OCI-LY3 (cell line): ENCODE measurements at regions not wholly inside any gene's neighbourhood (a gene's known extent, or its start where the extent isn't known, plus 50 kb on each side); places are given as distances from the start of the nearest gene placed in this dataset.

Experiments used
- H2AFZ ChIP-seq: fragments of 200-600, 300-600 bp; shearing (Covaris generic); 2 replicates; pipeline ENCODE4 v1.6.0; 2014; ENCODE audit warnings: antibody characterized with exemption, low read depth, low read length
- H3K27ac ChIP-seq: fragments of 200-600, 300-600 bp; sonication (generic); 2 replicates; pipeline ENCODE4 v1.5.1; 2014; ENCODE audit warnings: mild to moderate bottlenecking, low read length, moderate library complexity, mixed read lengths
- H3K27me3 ChIP-seq: fragments of 200-600, 300-600 bp; sonication (generic); 2 replicates; pipeline ENCODE4 v1.6.1; 2014; ENCODE audit warnings: low read depth, low read length, mixed read lengths
- H3K36me3 ChIP-seq: fragments of 200-600, 300-600 bp; sonication (generic); replicated peaks from 2 replicates; pipeline ENCODE3; 2014; ENCODE audit warnings: low read depth, low read length, mixed read lengths
- H3K4me1 ChIP-seq: fragments of 300-600, 200-600 bp; sonication (generic); 2 replicates; pipeline ENCODE4 v1.6.1; 2014; ENCODE audit warnings: low read length, mixed read lengths
- H3K4me2 ChIP-seq: fragments of 200-600, 300-600 bp; sonication (generic); 2 replicates; pipeline ENCODE4 v1.6.1; 2014; ENCODE audit warnings: low read length, mixed read lengths
- H3K4me3 ChIP-seq: fragments of 300-600, 200-600 bp; sonication (generic); 2 replicates; pipeline ENCODE4 v1.5.1; 2014; ENCODE audit warnings: antibody characterized with exemption, mild to moderate bottlenecking, low read length, moderate library complexity
- H3K79me2 ChIP-seq: fragments of 300-600, 200-600 bp; shearing (Covaris generic); 2 replicates; pipeline ENCODE4 v1.6.1; 2014; ENCODE audit warnings: mild to moderate bottlenecking, low read length, mixed read lengths
- H3K9ac ChIP-seq: fragments of 300-600, 200-600 bp; shearing (Covaris generic); 2 replicates; pipeline ENCODE4 v1.6.0; 2014; ENCODE audit warnings: mild to moderate bottlenecking, low read length, moderate library complexity
- H3K9me3 ChIP-seq: fragments of 200-600, 300-600 bp; shearing (Covaris generic); 2 replicates; pipeline ENCODE4 v1.6.1; 2014; ENCODE audit warnings: low read length, mixed read lengths; ENCODE audit not compliant: insufficient read depth
- H4K20me1 ChIP-seq: fragments of 200-600, 300-600 bp; sonication (generic); 2 replicates; pipeline ENCODE4 v1.6.1; 2016; ENCODE audit warnings: low read length, mixed read lengths; ENCODE audit not compliant: insufficient read depth
- EZH2phosphoT487 ChIP-seq: fragments of 200-600 bp; shearing (Covaris generic); IDR thresholded peaks from 2 replicates; pipeline ENCODE4 v1.6.1; 2018; ENCODE audit warnings: antibody characterized with exemption, mixed run types, low read depth
- TF ChIP-seq, protein P1 (sequence below): fragments of 200-600, 300-600 bp; sonication (generic); IDR thresholded peaks from 2 replicates; pipeline ENCODE4 v1.5.1; 2014; ENCODE audit warnings: antibody characterized with exemption, low read length, low read depth

DNA sequence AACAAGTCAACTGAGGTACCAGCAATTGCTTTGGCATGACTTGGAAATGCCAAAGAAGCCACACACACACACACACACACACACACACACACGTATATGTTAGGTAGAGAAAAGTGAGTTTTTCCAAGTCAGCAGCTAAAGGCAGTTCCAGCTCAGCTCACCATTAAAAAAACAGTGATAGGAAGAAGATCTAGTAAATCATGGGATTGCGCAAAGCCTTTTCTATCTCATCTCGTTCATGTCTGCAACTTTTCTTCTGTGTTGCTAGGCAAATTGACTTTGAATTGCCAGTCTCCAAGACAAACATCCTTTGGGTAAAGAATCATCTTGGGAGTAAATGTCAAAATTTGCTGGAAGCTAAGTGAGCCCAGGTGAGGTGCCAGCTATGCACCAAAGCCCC, 500.1 kb downstream of the ENC1 start:
- no peaks in the 10 kb centered on the region for H3K9me3 ChIP-seq
- H4K20me1 ChIP-seq = no peaks in the 10 kb centered on the region
- H3K4me1 ChIP-seq = no peaks in the 10 kb centered on the region
- no peak overlapping the region for H3K4me3 ChIP-seq
- no peak overlapping the region for H3K27ac ChIP-seq
- no peaks in the 10 kb centered on the region for H3K79me2 ChIP-seq
- no peak overlapping the region for H2AFZ ChIP-seq
- H3K36me3 ChIP-seq = no peaks in the 10 kb centered on the region
- no peak overlapping the region for H3K9ac ChIP-seq
- H3K4me2 ChIP-seq = no peak overlapping the region
- peaks cover 14% of the 10 kb centered on the region; the same call in 1 of the 2 replicates for H3K27me3 ChIP-seq
- TF ChIP-seq, protein P1, sequence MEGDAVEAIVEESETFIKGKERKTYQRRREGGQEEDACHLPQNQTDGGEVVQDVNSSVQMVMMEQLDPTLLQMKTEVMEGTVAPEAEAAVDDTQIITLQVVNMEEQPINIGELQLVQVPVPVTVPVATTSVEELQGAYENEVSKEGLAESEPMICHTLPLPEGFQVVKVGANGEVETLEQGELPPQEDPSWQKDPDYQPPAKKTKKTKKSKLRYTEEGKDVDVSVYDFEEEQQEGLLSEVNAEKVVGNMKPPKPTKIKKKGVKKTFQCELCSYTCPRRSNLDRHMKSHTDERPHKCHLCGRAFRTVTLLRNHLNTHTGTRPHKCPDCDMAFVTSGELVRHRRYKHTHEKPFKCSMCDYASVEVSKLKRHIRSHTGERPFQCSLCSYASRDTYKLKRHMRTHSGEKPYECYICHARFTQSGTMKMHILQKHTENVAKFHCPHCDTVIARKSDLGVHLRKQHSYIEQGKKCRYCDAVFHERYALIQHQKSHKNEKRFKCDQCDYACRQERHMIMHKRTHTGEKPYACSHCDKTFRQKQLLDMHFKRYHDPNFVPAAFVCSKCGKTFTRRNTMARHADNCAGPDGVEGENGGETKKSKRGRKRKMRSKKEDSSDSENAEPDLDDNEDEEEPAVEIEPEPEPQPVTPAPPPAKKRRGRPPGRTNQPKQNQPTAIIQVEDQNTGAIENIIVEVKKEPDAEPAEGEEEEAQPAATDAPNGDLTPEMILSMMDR = no peak
- no peak for TF ChIP-seq EZH2phosphoT487

DNA sequence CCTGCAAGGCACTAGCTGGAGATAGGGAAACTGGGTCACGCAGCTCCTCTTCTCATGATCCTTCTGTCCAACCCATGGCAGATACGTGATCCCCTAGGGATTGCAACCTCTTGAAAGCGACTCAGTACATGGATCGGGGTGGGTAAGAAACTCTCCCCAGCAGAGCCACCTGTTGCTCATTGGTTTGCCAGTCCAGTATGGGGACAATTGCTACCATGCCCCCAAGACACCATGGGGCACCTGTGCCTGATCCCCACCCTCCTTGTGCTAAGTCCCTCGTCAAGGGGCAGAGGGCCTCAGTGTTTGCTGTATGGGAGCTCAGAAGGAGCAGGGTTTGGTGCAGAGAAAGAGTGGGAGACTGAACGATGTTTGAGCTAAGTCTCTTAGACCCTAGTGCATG, 500.9 kb downstream of the ENC1 start:
- no peak overlapping the region for H3K4me2 ChIP-seq
- H4K20me1 ChIP-seq = no peaks in the 10 kb centered on the region
- H2AFZ ChIP-seq = no peak overlapping the region
- H3K4me3 ChIP-seq = no peak overlapping the region
- no peak overlapping the region for H3K27ac ChIP-seq
- no peaks in the 10 kb centered on the region for H3K36me3 ChIP-seq
- H3K79me2 ChIP-seq = no peaks in the 10 kb centered on the region
- no peaks in the 10 kb centered on the region for H3K4me1 ChIP-seq
- no peaks in the 10 kb centered on the region for H3K9me3 ChIP-seq
- no peak for TF ChIP-seq EZH2phosphoT487
- TF ChIP-seq, protein P1 = no peak
- no peak overlapping the region for H3K9ac ChIP-seq
- peaks cover 14% of the 10 kb centered on the region; the same call in 1 of the 2 replicates for H3K27me3 ChIP-seq

DNA sequence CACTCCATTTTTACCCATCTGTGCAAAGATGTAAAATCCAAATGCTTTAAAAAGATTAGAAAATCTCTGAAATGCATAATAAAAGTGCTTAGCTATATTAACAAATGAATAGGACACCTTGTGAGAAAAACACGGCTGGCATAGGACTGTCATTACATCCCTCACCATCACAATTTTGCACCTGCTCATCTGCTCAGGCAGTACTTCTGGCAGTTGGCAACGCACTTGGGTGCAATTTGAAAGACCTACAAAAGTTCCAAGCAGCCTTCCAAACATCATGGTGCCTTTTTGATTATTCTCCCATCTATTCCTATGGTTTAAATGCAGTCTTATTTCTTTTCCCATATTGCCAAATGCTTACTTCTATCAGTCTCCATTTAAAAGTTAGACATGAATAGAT, 501.8 kb downstream of the ENC1 start:
- peaks cover 12% of the 10 kb centered on the region; the same call in 1 of the 2 replicates for H3K27me3 ChIP-seq
- H2AFZ ChIP-seq = no peak overlapping the region
- TF ChIP-seq EZH2phosphoT487 = no peak
- TF ChIP-seq, protein P1 = no peak
- H4K20me1 ChIP-seq = no peaks in the 10 kb centered on the region
- no peaks in the 10 kb centered on the region for H3K79me2 ChIP-seq
- no peaks in the 10 kb centered on the region for H3K4me1 ChIP-seq
- H3K27ac ChIP-seq = no peak overlapping the region
- H3K4me3 ChIP-seq = no peak overlapping the region
- H3K4me2 ChIP-seq = no peak overlapping the region
- H3K9me3 ChIP-seq = no peaks in the 10 kb centered on the region
- no peak overlapping the region for H3K9ac ChIP-seq
- no peaks in the 10 kb centered on the region for H3K36me3 ChIP-seq

DNA sequence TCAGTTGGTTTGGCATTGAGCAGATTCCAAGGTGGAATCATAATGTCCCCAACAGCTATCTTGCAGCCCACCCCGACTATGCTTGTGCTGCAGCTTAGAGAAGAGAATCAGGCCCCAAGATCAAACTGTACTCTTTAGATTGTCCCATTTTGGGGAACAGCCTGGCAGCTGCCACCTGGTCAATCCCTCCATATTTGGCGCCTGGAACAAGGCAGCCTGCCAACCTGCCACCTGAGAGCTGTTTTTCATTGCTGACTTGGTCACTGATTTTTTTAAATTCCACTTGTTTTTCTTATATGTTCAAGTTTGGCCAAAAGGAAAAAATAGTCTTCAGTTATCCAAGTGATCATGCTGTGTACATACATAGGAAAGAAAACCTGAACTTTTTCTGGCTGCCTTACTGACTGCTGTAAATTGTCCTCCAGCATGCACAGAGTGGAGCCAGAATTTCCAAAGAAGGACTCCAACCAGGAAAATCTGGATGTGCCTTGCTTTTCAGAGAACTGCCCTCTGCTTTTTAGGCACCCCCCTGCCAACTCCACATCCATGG, 504.2 kb downstream of the ENC1 start:
- TF ChIP-seq, protein P1 = no peak
- TF ChIP-seq EZH2phosphoT487 = no peak
- Histone ChIP-seq H3K36me3 (no peaks in the 10 kb centered on the region), H3K27ac (no peak overlapping the region), H3K9ac (no peak overlapping the region), H3K9me3 (no peaks in the 10 kb centered on the region), H3K4me2 (no peak overlapping the region), H4K20me1 (no peaks in the 10 kb centered on the region), H3K79me2 (no peaks in the 10 kb centered on the region), H2AFZ (no peak overlapping the region), H3K27me3 (peaks cover 12% of the 10 kb centered on the region; the same call in 1 of the 2 replicates), H3K4me1 (no peaks in the 10 kb centered on the region), H3K4me3 (no peak overlapping the region)
